GM19043 (cell line): ENCODE measurements at regions not wholly inside any gene's neighbourhood (a gene's known extent, or its start where the extent isn't known, plus 50 kb on each side); places are given as distances from the start of the nearest gene placed in this dataset.

ENCODE experiments used
- ATAC-seq: cut with Tn5 transposase; IDR thresholded peaks from one replicate; pipeline ENCODE4 v1.9.1; 2021; ENCODE audit warnings: low read depth; ENCODE audit not compliant: unreplicated experiment

GRCh38 chr12:114749065-114749464, 65.1 kb upstream of the TBX3 start:
- ATAC-seq, result no peak

GRCh38 chr12:114747012-114747858, 63.3 kb upstream of the TBX3 start:
- no peak for ATAC-seq

GRCh38 chr12:114746297-114747011, 62.5 kb upstream of the TBX3 start:
- no peak for ATAC-seq

GRCh38 chr12:114744691-114745090, 60.7 kb upstream of the TBX3 start:
- ATAC-seq, result no peak

GRCh38 chr12:114744285-114744684, 60.3 kb upstream of the TBX3 start:
- ATAC-seq, result no peak

- no peak for ATAC-seq
Observed at GRCh38 chr12:114743799-114744198, 59.8 kb upstream of the TBX3 start.

GRCh38 chr12:114743289-114743688, 59.3 kb upstream of the TBX3 start:
- no peak for ATAC-seq

GRCh38 chr12:114742363-114742762, 58.4 kb upstream of the TBX3 start:
- no peak for ATAC-seq

GRCh38 chr12:114741940-114742339, 58.0 kb upstream of the TBX3 start:
- no peak for ATAC-seq

GRCh38 chr12:114740448-114740847, 56.5 kb upstream of the TBX3 start:
- ATAC-seq, result no peak

GRCh38 chr12:114738460-114739184, 54.6 kb upstream of the TBX3 start:
- no peak for ATAC-seq

- no peak for ATAC-seq
Observed at GRCh38 chr12:114735680-114736374, 51.9 kb upstream of the TBX3 start.

GRCh38 chr12:114735011-114735410, 51.0 kb upstream of the TBX3 start:
- no peak for ATAC-seq

GRCh38 chr12:114733919-114734318, 49.9 kb upstream of the TBX3 start:
- ATAC-seq, result no peak
